Tibial artery (tissue), 4 donors: ENCODE measurements at regions not wholly inside any gene's neighbourhood (a gene's known extent, or its start where the extent isn't known, plus 50 kb on each side); places are given as distances from the start of the nearest gene placed in this dataset.

ENCODE experiments used
- DNase-seq, 2 donors: peaks; one replicate each; pipeline ENCODE4 v3.0.0-alpha.2; 2019
- H3K27ac ChIP-seq, 2 donors: fragments of 200-600 bp; sonication (generic) in 1 of 2; 1 replicate in 1 of 2; 2 replicates in 1 of 2; pipeline ENCODE4 v1.5.1; 2018 to 2019; ENCODE audit warnings: mild to moderate bottlenecking in 1 of 2
- H3K27me3 ChIP-seq, 2 donors: fragments of 200-600 bp; sonication (generic) in 1 of 2; one replicate each; pipeline versions ENCODE4 v1.5.1 to v1.6.0; 2016 to 2019
- H3K36me3 ChIP-seq, 3 donors: fragments of 200-600 bp; sonication (generic) in 2 of 3; one replicate each; pipeline ENCODE4 v1.5.1; 2016 to 2019; ENCODE audit warnings: mild to moderate bottlenecking in 2 of 3
- H3K4me1 ChIP-seq, 4 donors: fragments of 200-600 bp; sonication (generic) in 2 of 4; 1 replicate in 3 of 4; 2 replicates in 1 of 4; pipeline ENCODE4 v1.5.1; 2016 to 2019
- H3K4me3 ChIP-seq, 2 donors: fragments of 200-600 bp; sonication (generic) in 1 of 2; 1 replicate in 1 of 2; 2 replicates in 1 of 2; pipeline ENCODE4 v1.5.1; 2018 to 2019; ENCODE audit warnings: mild to moderate bottlenecking in 2 of 2
- H3K9me3 ChIP-seq, 3 donors: fragments of 200-600 bp; sonication (generic) in 1 of 3; one replicate each; pipeline ENCODE4 v1.5.1; 2016 to 2019
- intact Hi-C: fragments of 100-400 bp; cut with DNase I; formaldehyde crosslinking; loops from one replicate; pipeline ENCODE4 v1.15.0; 2023; ENCODE audit warnings: low total_unique reads
- TF ChIP-seq, protein P1 (sequence below), 2 experiments: fragments of 200-600 bp in 1 of 2; fragments of 450-650 bp in 1 of 2; IDR thresholded peaks; one replicate each; pipeline ENCODE4 v1.5.1; 2017 to 2019; ENCODE audit warnings: antibody characterized with exemption in 2 of 2, mild to moderate bottlenecking in 1 of 2, moderate library complexity in 1 of 2

DNA sequence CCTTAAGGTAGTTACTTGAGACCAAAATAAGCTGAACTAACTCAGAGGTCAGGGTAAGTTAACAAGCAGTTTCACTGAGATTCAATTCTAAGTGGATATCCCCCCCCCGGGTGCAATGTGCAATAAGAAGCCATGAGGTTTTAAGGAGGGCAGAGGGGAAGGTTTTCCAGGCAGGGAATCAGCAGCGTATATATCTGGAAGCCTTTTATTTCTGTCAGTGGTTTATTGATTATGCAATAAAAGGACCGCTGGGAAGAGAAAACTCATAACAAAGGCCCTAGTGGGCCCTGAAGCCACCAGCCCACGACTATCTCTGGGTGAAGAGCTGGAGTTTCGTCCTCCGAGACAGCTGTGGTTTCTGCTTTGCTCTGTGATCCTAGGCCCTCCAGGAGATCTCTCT lies 53.1 kb upstream of the CTPS1 start:
- TF ChIP-seq, protein P1, sequence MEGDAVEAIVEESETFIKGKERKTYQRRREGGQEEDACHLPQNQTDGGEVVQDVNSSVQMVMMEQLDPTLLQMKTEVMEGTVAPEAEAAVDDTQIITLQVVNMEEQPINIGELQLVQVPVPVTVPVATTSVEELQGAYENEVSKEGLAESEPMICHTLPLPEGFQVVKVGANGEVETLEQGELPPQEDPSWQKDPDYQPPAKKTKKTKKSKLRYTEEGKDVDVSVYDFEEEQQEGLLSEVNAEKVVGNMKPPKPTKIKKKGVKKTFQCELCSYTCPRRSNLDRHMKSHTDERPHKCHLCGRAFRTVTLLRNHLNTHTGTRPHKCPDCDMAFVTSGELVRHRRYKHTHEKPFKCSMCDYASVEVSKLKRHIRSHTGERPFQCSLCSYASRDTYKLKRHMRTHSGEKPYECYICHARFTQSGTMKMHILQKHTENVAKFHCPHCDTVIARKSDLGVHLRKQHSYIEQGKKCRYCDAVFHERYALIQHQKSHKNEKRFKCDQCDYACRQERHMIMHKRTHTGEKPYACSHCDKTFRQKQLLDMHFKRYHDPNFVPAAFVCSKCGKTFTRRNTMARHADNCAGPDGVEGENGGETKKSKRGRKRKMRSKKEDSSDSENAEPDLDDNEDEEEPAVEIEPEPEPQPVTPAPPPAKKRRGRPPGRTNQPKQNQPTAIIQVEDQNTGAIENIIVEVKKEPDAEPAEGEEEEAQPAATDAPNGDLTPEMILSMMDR (IDR thresholded peaks at IDR 0.05): no peak
- Histone ChIP-seq H3K36me3 (no peaks in the 10 kb centered on the region), H3K27ac (no peak overlapping the region)

DNA sequence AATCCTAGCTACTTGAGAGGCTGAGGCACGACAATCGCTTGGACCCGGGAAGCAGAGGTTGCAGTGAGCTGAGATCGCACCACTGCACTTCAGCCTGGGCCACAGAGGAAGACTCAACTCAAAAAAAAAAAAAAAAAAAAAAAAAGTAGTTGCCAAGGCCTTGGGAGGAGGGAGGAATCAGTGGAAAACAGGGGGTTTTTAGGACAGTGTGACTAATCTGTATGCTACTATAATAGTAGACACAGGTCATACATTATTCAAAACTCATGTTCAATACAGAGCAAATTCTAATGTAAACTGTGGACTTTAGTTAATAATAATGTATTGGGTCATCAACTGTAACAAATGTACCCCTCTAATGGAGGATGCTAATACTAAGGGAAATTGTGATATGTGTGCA lies 51.7 kb upstream of the CTPS1 start:
- Histone ChIP-seq H3K27ac (no peak overlapping the region), H3K4me1 (peaks cover 0 to 7% (median 0%) of the 10 kb centered on the region in 4 donors), H3K36me3 (no peaks in the 10 kb centered on the region), H3K27me3 (no peaks in the 10 kb centered on the region), H3K9me3 (no peaks in the 10 kb centered on the region), H3K4me3 (no peak overlapping the region)
- DNase-seq: no peak
- TF ChIP-seq, protein P1 (IDR thresholded peaks at IDR 0.05): no peak
- intact Hi-C loops: no loop called here

More for the DNA sequence above, 53.1 kb upstream of the CTPS1 start:
- Histone ChIP-seq H3K4me1 (peaks cover 0 to 11% (median 0%) of the 10 kb centered on the region in 4 donors), H3K27me3 (no peaks in the 10 kb centered on the region), H3K9me3 (no peaks in the 10 kb centered on the region), H3K4me3 (no peak overlapping the region)
- intact Hi-C loops: no loop called here
- DNase-seq: no peak

DNA sequence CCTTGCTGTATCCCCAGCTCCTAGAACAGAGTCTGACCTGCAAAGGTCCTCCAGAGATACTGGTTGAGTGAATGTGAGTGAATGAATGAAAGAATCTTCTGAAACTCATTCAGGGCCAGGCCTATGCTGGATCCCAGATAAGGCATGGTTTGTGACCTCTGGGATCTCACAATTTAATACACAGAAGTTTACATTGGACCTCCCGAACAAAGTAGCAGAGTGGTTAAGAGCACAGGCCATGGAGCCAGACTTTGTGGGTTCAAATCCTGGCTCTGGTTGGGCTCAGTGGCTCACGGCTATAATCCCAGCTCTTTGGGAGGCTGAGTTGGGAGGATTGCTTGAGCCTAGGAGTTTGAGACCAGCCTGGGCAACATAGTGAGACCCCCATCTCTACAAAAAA lies 50.8 kb upstream of the CTPS1 start:
- Histone ChIP-seq H3K9me3 (no peaks in the 10 kb centered on the region), H3K4me3 (no peak overlapping the region), H3K27ac (no peak overlapping the region), H3K27me3 (no peaks in the 10 kb centered on the region), H3K4me1 (peaks cover 0 to 5% (median 0%) of the 10 kb centered on the region in 4 donors), H3K36me3 (no peaks in the 10 kb centered on the region)
- intact Hi-C loops: no loop called here
- TF ChIP-seq, protein P1 (IDR thresholded peaks at IDR 0.05): no peak
- peak in 1 of 2 donors; percentile 3 for DNase-seq

DNA sequence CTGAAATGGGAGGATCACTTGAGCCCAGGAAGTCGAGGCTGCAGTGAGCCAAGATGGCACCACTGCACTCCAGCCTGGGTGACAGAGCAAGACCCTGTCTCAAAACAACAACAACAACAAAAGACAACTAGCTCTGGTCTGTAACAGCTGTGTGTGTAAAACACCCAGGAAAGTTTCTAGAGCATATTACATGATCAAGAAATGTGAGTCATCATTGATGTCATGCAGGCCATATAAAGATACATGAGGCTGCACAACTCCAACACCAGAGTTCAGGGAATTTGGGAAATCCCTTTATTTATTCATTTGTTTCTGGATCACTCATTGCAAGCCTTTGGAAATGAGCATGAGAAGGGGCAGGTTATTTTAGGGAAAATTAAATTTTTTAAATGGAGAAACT lies 50.3 kb upstream of the CTPS1 start:
- Histone ChIP-seq H3K36me3 (no peaks in the 10 kb centered on the region), H3K4me1 (peaks cover 0 to 5% (median 0%) of the 10 kb centered on the region in 4 donors), H3K4me3 (no peak overlapping the region), H3K27me3 (no peaks in the 10 kb centered on the region), H3K9me3 (no peaks in the 10 kb centered on the region), H3K27ac (no peak overlapping the region)
- intact Hi-C loops: no loop called here
- DNase-seq: peak in 1 of 2 donors; percentile 41
- TF ChIP-seq, protein P1 (IDR thresholded peaks at IDR 0.05): no peak
